Activated T-cell treated with anti-CD3 and anti-CD28 coated beads, Interleukin-2, amount 50 U/mL, for 72 hours (primary cell): ENCODE measurements at regions not wholly inside any gene's neighbourhood (a gene's known extent, or its start where the extent isn't known, plus 50 kb on each side); places are given as distances from the start of the nearest gene placed in this dataset.

Experiments used
- ATAC-seq, 2 donors: fragments of 150-1000 bp; cut with Tn5 transposase; replicated peaks in 1 of 2; 2 replicates each; pipeline ENCODE4 v1.10.0; 2021; ENCODE audit warnings: moderate library complexity in 2 of 2, mild to moderate bottlenecking in 1 of 2
- DNase-seq, 2 donors: peaks; one replicate each; pipeline ENCODE4 v3.0.0; 2021 to 2022; ENCODE audit warnings: mixed read lengths in 1 of 2
- H3K27ac Mint-ChIP-seq: one replicate; pipeline ENCODE4 v1.8.0; 2022; ENCODE audit warnings: mild to moderate bottlenecking, moderate library complexity, mixed read lengths
- H3K27me3 Mint-ChIP-seq: one replicate; pipeline ENCODE4 v1.8.0; 2022; ENCODE audit warnings: low read depth, mixed read lengths
- H3K36me3 Mint-ChIP-seq, 2 donors: one replicate each; pipeline ENCODE4 v1.8.0; 2022; ENCODE audit warnings: mixed read lengths in 2 of 2, mild to moderate bottlenecking in 1 of 2; ENCODE audit not compliant: insufficient read depth in 2 of 2
- H3K4me1 Mint-ChIP-seq: one replicate; pipeline ENCODE4 v1.8.0; 2022; ENCODE audit warnings: low read depth, mixed read lengths
- H3K4me3 Mint-ChIP-seq, 2 donors: one replicate each; pipeline ENCODE4 v1.8.0; 2022; ENCODE audit warnings: mild to moderate bottlenecking in 2 of 2, mixed read lengths in 2 of 2, moderate library complexity in 2 of 2
- H3K9me3 Mint-ChIP-seq, 2 donors: one replicate each; pipeline ENCODE4 v1.8.0; 2022; ENCODE audit warnings: mixed read lengths in 2 of 2

- Mint-ChIP-seq H3K4me1 (no peaks in the 10 kb centered on the region), H3K4me3 (no peak overlapping the region), H3K36me3 (no peaks in the 10 kb centered on the region), H3K9me3 (no peaks in the 10 kb centered on the region), H3K27ac (no peak overlapping the region), H3K27me3 (no peaks in the 10 kb centered on the region)
- ATAC-seq (no peak), DNase-seq (no peak)
Observed at GRCh38 chr6:167501831-167502385, 177.0 kb downstream of the TTLL2 start.

GRCh38 chr6:167502471-167502870 is 177.6 kb downstream of the TTLL2 start:
- no peaks in the 10 kb centered on the region for H3K4me1 Mint-ChIP-seq
- no peaks in the 10 kb centered on the region for H3K27me3 Mint-ChIP-seq
- H3K36me3 Mint-ChIP-seq = no peaks in the 10 kb centered on the region
- H3K4me3 Mint-ChIP-seq = no peak overlapping the region
- no peaks in the 10 kb centered on the region for H3K9me3 Mint-ChIP-seq
- ATAC-seq = no peak
- DNase-seq = no peak
- H3K27ac Mint-ChIP-seq = no peak overlapping the region

- H3K4me3 Mint-ChIP-seq = no peak overlapping the region
- DNase-seq = no peak
- ATAC-seq = no peak
- no peaks in the 10 kb centered on the region for H3K36me3 Mint-ChIP-seq
- no peaks in the 10 kb centered on the region for H3K27me3 Mint-ChIP-seq
- H3K27ac Mint-ChIP-seq = no peak overlapping the region
- H3K9me3 Mint-ChIP-seq = no peaks in the 10 kb centered on the region
- no peaks in the 10 kb centered on the region for H3K4me1 Mint-ChIP-seq
Observed at GRCh38 chr6:167504385-167504961, 179.6 kb downstream of the TTLL2 start.

GRCh38 chr6:167505199-167505598 is 180.3 kb downstream of the TTLL2 start:
- no peak for ATAC-seq
- no peaks in the 10 kb centered on the region for H3K36me3 Mint-ChIP-seq
- H3K9me3 Mint-ChIP-seq = no peaks in the 10 kb centered on the region
- no peak for DNase-seq
- no peaks in the 10 kb centered on the region for H3K4me1 Mint-ChIP-seq
- H3K27ac Mint-ChIP-seq = no peak overlapping the region
- no peak overlapping the region for H3K4me3 Mint-ChIP-seq
- H3K27me3 Mint-ChIP-seq = no peaks in the 10 kb centered on the region

- H3K27me3 Mint-ChIP-seq = no peaks in the 10 kb centered on the region
- no peak overlapping the region for H3K4me3 Mint-ChIP-seq
- ATAC-seq (no peak), DNase-seq (no peak)
- no peaks in the 10 kb centered on the region for H3K36me3 Mint-ChIP-seq
- no peaks in the 10 kb centered on the region for H3K4me1 Mint-ChIP-seq
- H3K27ac Mint-ChIP-seq = no peak overlapping the region
- H3K9me3 Mint-ChIP-seq = no peaks in the 10 kb centered on the region
Observed at GRCh38 chr6:167505782-167506181, 180.9 kb downstream of the TTLL2 start.

- Mint-ChIP-seq H3K36me3 (no peaks in the 10 kb centered on the region), H3K4me1 (no peaks in the 10 kb centered on the region), H3K27me3 (no peaks in the 10 kb centered on the region), H3K27ac (no peak overlapping the region), H3K9me3 (no peaks in the 10 kb centered on the region), H3K4me3 (no peak overlapping the region)
- no peak for ATAC-seq
- no peak for DNase-seq
Observed at GRCh38 chr6:167506443-167507301, 181.8 kb downstream of the TTLL2 start.

GRCh38 chr6:167507376-167507945 is 182.6 kb downstream of the TTLL2 start:
- Mint-ChIP-seq H3K27ac (no peak overlapping the region), H3K4me1 (no peaks in the 10 kb centered on the region), H3K4me3 (no peak overlapping the region), H3K27me3 (peaks cover 6% of the 10 kb centered on the region), H3K9me3 (no peaks in the 10 kb centered on the region), H3K36me3 (no peaks in the 10 kb centered on the region)
- DNase-seq = no peak
- no peak for ATAC-seq

- no peaks in the 10 kb centered on the region for H3K9me3 Mint-ChIP-seq
- no peak overlapping the region for H3K27ac Mint-ChIP-seq
- ATAC-seq (no peak), DNase-seq (no peak)
- H3K4me3 Mint-ChIP-seq = no peak overlapping the region
- no peaks in the 10 kb centered on the region for H3K4me1 Mint-ChIP-seq
- no peaks in the 10 kb centered on the region for H3K36me3 Mint-ChIP-seq
- peaks cover 14% of the 10 kb centered on the region for H3K27me3 Mint-ChIP-seq
Observed at GRCh38 chr6:167508919-167509852, 184.3 kb downstream of the TTLL2 start.

- H3K27ac Mint-ChIP-seq = no peak overlapping the region
Observed at GRCh38 chr6:167509853-167510220, 185.0 kb downstream of the TTLL2 start.

GRCh38 chr6:167510648-167511047 is 185.8 kb downstream of the TTLL2 start:
- H3K36me3 Mint-ChIP-seq = no peaks in the 10 kb centered on the region
- H3K9me3 Mint-ChIP-seq = no peaks in the 10 kb centered on the region
- H3K4me3 Mint-ChIP-seq = no peak overlapping the region
- H3K27ac Mint-ChIP-seq = no peak overlapping the region
- peaks cover 14% of the 10 kb centered on the region for H3K27me3 Mint-ChIP-seq
- no peaks in the 10 kb centered on the region for H3K4me1 Mint-ChIP-seq
- DNase-seq = no peak
- ATAC-seq = no peak

More at GRCh38 chr6:167509853-167510220, 185.0 kb downstream of the TTLL2 start:
- no peak overlapping the region for H3K4me3 Mint-ChIP-seq
- ATAC-seq (no peak), DNase-seq (no peak)
- peaks cover 14% of the 10 kb centered on the region for H3K27me3 Mint-ChIP-seq
- no peaks in the 10 kb centered on the region for H3K4me1 Mint-ChIP-seq
- H3K9me3 Mint-ChIP-seq = no peaks in the 10 kb centered on the region
- no peaks in the 10 kb centered on the region for H3K36me3 Mint-ChIP-seq

- DNase-seq = no peak
- no peaks in the 10 kb centered on the region for H3K4me1 Mint-ChIP-seq
- H3K27me3 Mint-ChIP-seq = peaks cover 14% of the 10 kb centered on the region
- no peak overlapping the region for H3K4me3 Mint-ChIP-seq
- no peaks in the 10 kb centered on the region for H3K9me3 Mint-ChIP-seq
- ATAC-seq = no peak
- no peaks in the 10 kb centered on the region for H3K36me3 Mint-ChIP-seq
- no peak overlapping the region for H3K27ac Mint-ChIP-seq
Observed at GRCh38 chr6:167512696-167513375, 187.9 kb downstream of the TTLL2 start.

- DNase-seq = no peak
- no peak overlapping the region for H3K4me3 Mint-ChIP-seq
- H3K36me3 Mint-ChIP-seq = no peaks in the 10 kb centered on the region
- H3K27ac Mint-ChIP-seq = no peak overlapping the region
- H3K27me3 Mint-ChIP-seq = peaks cover 14% of the 10 kb centered on the region
- H3K4me1 Mint-ChIP-seq = no peaks in the 10 kb centered on the region
- H3K9me3 Mint-ChIP-seq = no peaks in the 10 kb centered on the region
- ATAC-seq = no peak
Observed at GRCh38 chr6:167513778-167514177, 188.9 kb downstream of the TTLL2 start.
